ENCODE measurements at regions not wholly inside any gene's neighbourhood (a gene's known extent, or its start where the extent isn't known, plus 50 kb on each side); places are given as distances from the start of the nearest gene placed in this dataset.
A peak's percentile ranks its signal among the peaks of the same experiment; 100 is the strongest.

GRCh38 chr2:2877427-2877826, 500.2 kb downstream of the EIPR1 start:
- Histone ChIP-seq H3K36me3 (no peaks in the 10 kb centered on the region), H4K20me1 (ENCODE audit: low read depth) (no peaks in the 10 kb centered on the region), H3K27ac (no peak overlapping the region), H3K4me1 (no peaks in the 10 kb centered on the region), H3K4me3 (no peak overlapping the region), H3K79me2 (ENCODE audit: low read depth) (no peaks in the 10 kb centered on the region), H3F3A (ENCODE audit: low read depth) (no peaks in the 10 kb centered on the region), H3K27me3 (no peaks in the 10 kb centered on the region), H2AFZ (replicated peaks) (no peak overlapping the region), H3K9ac (no peak overlapping the region), H3K4me2 (no peak overlapping the region), H3K9me3 (ENCODE audit: low read depth) (no peaks in the 10 kb centered on the region)
- H3K36me3 Mint-ChIP-seq, result no peaks in the 10 kb centered on the region
- TF ChIP-seq EZH2 (IDR thresholded peaks at IDR 0.05) (no peak), EZH2phosphoT487 (IDR thresholded peaks at IDR 0.05) (no peak), CTCF (IDR thresholded peaks at IDR 0.05) (no peak)
- H3K4me1 Mint-ChIP-seq, result peaks cover 47% of the 10 kb centered on the region
- H3K4me3 Mint-ChIP-seq, result peak overlapping the region; percentile 21
- peak overlapping the region; percentile 25 for H3K27ac Mint-ChIP-seq
- H3K27me3 Mint-ChIP-seq (ENCODE audit: insufficient read depth, low read depth), result peaks cover 3% of the 10 kb centered on the region
- DNase-seq (ENCODE audit: low spot score), result no peak
- peaks cover 20% of the 10 kb centered on the region for H3K9me3 Mint-ChIP-seq

- H3K79me2 ChIP-seq (ENCODE audit: low read depth), result no peaks in the 10 kb centered on the region
- no peak overlapping the region for H2AFZ ChIP-seq (replicated peaks)
- H3K9me3 ChIP-seq (ENCODE audit: low read depth), result no peaks in the 10 kb centered on the region
- Mint-ChIP-seq H3K9me3 (peaks cover 17% of the 10 kb centered on the region), H3K27ac (peak overlapping the region; percentile 42), H3K4me1 (peaks cover 51% of the 10 kb centered on the region), H3K27me3 (ENCODE audit: insufficient read depth, low read depth) (peaks cover 4% of the 10 kb centered on the region), H3K4me3 (peak overlapping the region; percentile 55), H3K36me3 (no peaks in the 10 kb centered on the region)
- no peaks in the 10 kb centered on the region for H3F3A ChIP-seq (ENCODE audit: low read depth)
- H3K27ac ChIP-seq, result no peak overlapping the region
- no peak for DNase-seq (ENCODE audit: low spot score)
- H3K4me3 ChIP-seq, result no peak overlapping the region
- H3K4me1 ChIP-seq, result no peaks in the 10 kb centered on the region
- no peak overlapping the region for H3K4me2 ChIP-seq
- H3K36me3 ChIP-seq, result no peaks in the 10 kb centered on the region
- H4K20me1 ChIP-seq (ENCODE audit: low read depth), result no peaks in the 10 kb centered on the region
- TF ChIP-seq EZH2 (IDR thresholded peaks at IDR 0.05), result no peak
- TF ChIP-seq EZH2phosphoT487 (IDR thresholded peaks at IDR 0.05), result no peak
- no peak for TF ChIP-seq CTCF (IDR thresholded peaks at IDR 0.05)
- H3K27me3 ChIP-seq, result no peaks in the 10 kb centered on the region
- H3K9ac ChIP-seq, result no peak overlapping the region
These were observed 501.0 kb downstream of the EIPR1 start for GRCh38 chr2:2876331-2877221.

GRCh38 chr2:2875831-2876230, 501.8 kb downstream of the EIPR1 start:
- H3F3A ChIP-seq (ENCODE audit: low read depth), result no peaks in the 10 kb centered on the region
- peaks cover 4% of the 10 kb centered on the region for H3K27me3 Mint-ChIP-seq (ENCODE audit: insufficient read depth, low read depth)
- H2AFZ ChIP-seq (replicated peaks), result no peak overlapping the region
- H3K4me3 ChIP-seq, result no peak overlapping the region
- H3K9me3 Mint-ChIP-seq, result peaks cover 17% of the 10 kb centered on the region
- H3K36me3 Mint-ChIP-seq, result no peaks in the 10 kb centered on the region
- H4K20me1 ChIP-seq (ENCODE audit: low read depth), result no peaks in the 10 kb centered on the region
- DNase-seq (ENCODE audit: low spot score), result no peak
- no peak overlapping the region for H3K4me3 Mint-ChIP-seq
- H3K27ac ChIP-seq, result no peak overlapping the region
- H3K79me2 ChIP-seq (ENCODE audit: low read depth), result no peaks in the 10 kb centered on the region
- no peaks in the 10 kb centered on the region for H3K36me3 ChIP-seq
- no peaks in the 10 kb centered on the region for H3K27me3 ChIP-seq
- no peak overlapping the region for H3K27ac Mint-ChIP-seq
- TF ChIP-seq EZH2phosphoT487 (IDR thresholded peaks at IDR 0.05), result no peak
- TF ChIP-seq EZH2 (IDR thresholded peaks at IDR 0.05), result no peak
- TF ChIP-seq CTCF (IDR thresholded peaks at IDR 0.05), result no peak
- peaks cover 51% of the 10 kb centered on the region for H3K4me1 Mint-ChIP-seq
- no peaks in the 10 kb centered on the region for H3K4me1 ChIP-seq
- no peaks in the 10 kb centered on the region for H3K9me3 ChIP-seq (ENCODE audit: low read depth)
- H3K4me2 ChIP-seq, result no peak overlapping the region
- no peak overlapping the region for H3K9ac ChIP-seq
